Activated naive CD8-positive, alpha-beta T cell (primary cell): ENCODE measurements at regions not wholly inside any gene's neighbourhood (a gene's known extent, or its start where the extent isn't known, plus 50 kb on each side); places are given as distances from the start of the nearest gene placed in this dataset.
"Not testable (repeated sequence)": the region's sequence is repeated elsewhere in the genome, so short reads cannot be mapped to it uniquely, and the experiment has no call there.

ENCODE experiments used
- H3K27ac Mint-ChIP-seq: one replicate; pipeline ENCODE4 v1.8.0; 2021; ENCODE audit warnings: mixed read lengths
- H3K27me3 Mint-ChIP-seq: one replicate; pipeline ENCODE4 v1.8.0; 2021; ENCODE audit warnings: mixed read lengths
- H3K36me3 Mint-ChIP-seq: one replicate; pipeline ENCODE4 v1.8.0; 2021; ENCODE audit warnings: mixed read lengths
- H3K4me1 Mint-ChIP-seq: one replicate; pipeline ENCODE4 v1.8.0; 2021; ENCODE audit warnings: low read depth, mixed read lengths
- H3K4me3 Mint-ChIP-seq: one replicate; pipeline ENCODE4 v1.8.0; 2021; ENCODE audit warnings: mild to moderate bottlenecking, mixed read lengths
- H3K9me3 Mint-ChIP-seq: one replicate; pipeline ENCODE4 v1.8.0; 2021; ENCODE audit warnings: low read depth, mixed read lengths

DNA sequence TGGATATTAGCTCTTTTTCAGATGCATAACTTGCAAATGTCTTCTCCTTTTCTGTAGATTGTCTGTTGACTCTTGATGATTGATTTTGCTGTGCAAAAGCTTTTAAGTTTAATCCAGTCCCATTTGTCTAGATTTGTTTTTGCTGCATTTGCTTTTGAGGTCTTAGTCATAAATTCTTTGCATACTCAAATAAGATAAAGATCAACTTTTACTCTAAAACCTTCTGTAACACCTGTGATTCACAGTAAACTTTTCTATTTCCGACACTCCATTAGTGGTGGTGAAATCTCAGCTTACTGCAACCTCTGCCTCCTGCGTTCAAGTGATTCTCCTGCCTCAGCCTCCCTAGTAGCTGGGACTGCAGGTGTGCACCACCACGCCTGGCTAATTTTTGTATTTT is 239.0 kb upstream of the ST8SIA4 start:
- Mint-ChIP-seq H3K4me3 (no peak overlapping the region), H3K9me3 (peaks cover 5% of the 10 kb centered on the region), H3K36me3 (no peaks in the 10 kb centered on the region), H3K4me1 (no peaks in the 10 kb centered on the region), H3K27ac (no peak overlapping the region), H3K27me3 (no peaks in the 10 kb centered on the region)

DNA sequence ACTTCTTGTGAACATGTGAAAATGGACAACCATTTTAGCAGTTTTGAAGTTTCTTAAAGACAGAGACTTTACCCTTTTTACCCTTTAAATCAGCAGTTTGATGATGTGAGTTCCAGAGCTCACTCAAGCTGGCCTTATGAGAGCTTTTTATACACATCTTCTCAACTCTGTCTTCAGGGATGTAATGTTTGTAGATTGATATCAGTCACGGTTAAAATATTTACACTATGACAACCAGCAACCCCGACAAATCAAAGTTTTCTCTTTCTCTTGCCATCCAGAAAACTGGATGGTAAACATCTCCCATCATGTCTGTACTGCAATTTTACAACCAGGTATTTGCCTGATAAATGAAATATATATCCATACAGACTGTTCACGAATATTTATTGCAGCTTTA is 233.4 kb upstream of the ST8SIA4 start:
- no peaks in the 10 kb centered on the region for H3K36me3 Mint-ChIP-seq
- peaks cover 2% of the 10 kb centered on the region for H3K9me3 Mint-ChIP-seq
- no peak overlapping the region for H3K4me3 Mint-ChIP-seq
- H3K4me1 Mint-ChIP-seq = no peaks in the 10 kb centered on the region
- no peaks in the 10 kb centered on the region for H3K27me3 Mint-ChIP-seq
- H3K27ac Mint-ChIP-seq = no peak overlapping the region

DNA sequence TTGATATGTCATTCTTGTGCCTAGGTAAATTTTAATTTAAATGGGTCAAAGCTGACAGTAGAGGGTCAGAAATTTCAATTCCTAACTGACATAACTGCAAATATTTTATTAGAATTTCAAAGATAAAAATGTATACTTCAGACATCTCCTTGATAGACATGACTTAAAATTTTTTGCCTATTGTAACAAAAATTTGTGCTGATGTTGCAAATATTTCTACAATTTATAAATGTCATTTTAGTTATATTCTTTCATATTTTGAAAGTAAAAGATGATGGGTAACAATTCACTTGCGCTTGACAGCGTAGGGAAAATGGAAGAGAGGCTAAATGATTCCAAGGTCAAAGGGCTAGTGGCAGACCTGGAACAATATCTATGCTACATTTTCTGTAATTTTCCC is 220.3 kb upstream of the ST8SIA4 start:
- Mint-ChIP-seq H3K9me3 (no peaks in the 10 kb centered on the region), H3K4me1 (no peaks in the 10 kb centered on the region), H3K36me3 (no peaks in the 10 kb centered on the region), H3K27me3 (peaks cover 2% of the 10 kb centered on the region), H3K4me3 (no peak overlapping the region), H3K27ac (no peak overlapping the region)

- Mint-ChIP-seq H3K27me3 (no peaks in the 10 kb centered on the region), H3K4me1 (no peaks in the 10 kb centered on the region), H3K36me3 (no peaks in the 10 kb centered on the region), H3K27ac (no peak overlapping the region), H3K4me3 (no peak overlapping the region), H3K9me3 (no peaks in the 10 kb centered on the region)
Observed at GRCh38 chr5:101112645-101113044, 209.6 kb upstream of the ST8SIA4 start.

- H3K4me3 Mint-ChIP-seq = no peak overlapping the region
- no peak overlapping the region for H3K27ac Mint-ChIP-seq
- no peaks in the 10 kb centered on the region for H3K36me3 Mint-ChIP-seq
- no peaks in the 10 kb centered on the region for H3K27me3 Mint-ChIP-seq
- H3K4me1 Mint-ChIP-seq = no peaks in the 10 kb centered on the region
- H3K9me3 Mint-ChIP-seq = no peaks in the 10 kb centered on the region
Observed at GRCh38 chr5:101103874-101104273, 200.8 kb upstream of the ST8SIA4 start.

DNA sequence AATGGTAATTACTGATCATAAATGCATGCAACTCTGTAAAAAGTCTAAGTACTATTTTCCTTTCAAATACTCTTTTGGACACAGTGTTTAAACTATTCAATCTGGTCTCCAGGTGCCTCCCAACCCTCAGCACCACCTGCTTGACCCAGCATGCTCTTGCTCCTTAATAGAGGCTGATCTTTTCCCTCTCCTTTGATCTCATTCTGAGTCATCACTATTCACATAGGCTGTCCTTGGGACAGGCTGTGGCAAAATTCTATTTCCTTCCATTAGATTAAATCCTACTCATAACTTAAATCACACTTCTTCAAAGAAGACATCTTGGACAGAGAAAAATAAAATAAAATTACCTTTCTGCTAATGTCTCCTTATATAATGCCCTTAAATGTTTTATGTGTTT is 199.4 kb upstream of the ST8SIA4 start:
- no peaks in the 10 kb centered on the region for H3K27me3 Mint-ChIP-seq

GRCh38 chr5:101091902-101092301 is 188.8 kb upstream of the ST8SIA4 start:
- Mint-ChIP-seq H3K36me3 (no peaks in the 10 kb centered on the region), H3K27me3 (no peaks in the 10 kb centered on the region), H3K4me1 (no peaks in the 10 kb centered on the region), H3K4me3 (no peak overlapping the region), H3K9me3 (no peaks in the 10 kb centered on the region), H3K27ac (no peak overlapping the region)

More for the DNA sequence above, 199.4 kb upstream of the ST8SIA4 start:
- Mint-ChIP-seq H3K36me3 (no peaks in the 10 kb centered on the region), H3K9me3 (no peaks in the 10 kb centered on the region), H3K4me1 (no peaks in the 10 kb centered on the region), H3K4me3 (no peak overlapping the region), H3K27ac (no peak overlapping the region)

GRCh38 chr5:101084353-101084752 is 181.3 kb upstream of the ST8SIA4 start:
- Mint-ChIP-seq H3K27ac (no peak overlapping the region), H3K36me3 (no peaks in the 10 kb centered on the region), H3K27me3 (no peaks in the 10 kb centered on the region), H3K4me3 (no peak overlapping the region), H3K9me3 (no peaks in the 10 kb centered on the region), H3K4me1 (no peaks in the 10 kb centered on the region)

DNA sequence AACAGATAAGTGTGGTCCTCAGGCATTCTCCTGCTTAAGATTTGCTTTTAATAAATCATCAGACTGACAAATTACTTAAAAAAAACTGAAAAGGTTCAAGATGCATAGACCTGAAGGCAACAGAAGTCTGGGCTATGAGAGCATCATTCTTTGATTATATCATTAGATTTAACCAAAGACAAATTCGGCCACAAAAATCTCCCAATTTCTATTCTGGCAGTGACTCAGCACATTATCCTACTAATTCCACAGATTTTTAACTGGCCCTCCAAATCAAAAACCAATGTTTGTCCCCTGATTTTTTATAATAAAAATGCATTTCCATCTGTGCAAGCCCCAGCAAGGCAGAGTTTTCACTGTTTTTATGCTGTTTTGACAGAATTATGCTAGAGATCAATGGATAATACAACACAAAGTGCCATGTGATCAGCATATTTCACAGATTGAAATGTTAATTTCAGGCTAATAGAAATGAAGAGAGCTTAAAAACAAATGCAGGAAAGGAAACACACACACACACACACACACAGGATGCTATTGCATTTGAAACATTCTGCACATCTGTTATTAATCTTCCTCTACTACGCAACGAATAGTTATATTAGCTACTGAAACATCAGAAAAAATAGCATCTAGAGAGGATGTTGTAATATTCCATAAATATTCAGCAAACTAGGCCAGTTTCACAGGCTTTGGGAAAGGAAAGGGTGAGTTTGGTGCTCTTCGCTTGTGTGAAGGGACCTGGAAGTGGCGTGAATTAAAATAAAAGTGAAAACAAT is 177.6 kb upstream of the ST8SIA4 start:
- H3K9me3 Mint-ChIP-seq = no peaks in the 10 kb centered on the region
- H3K4me1 Mint-ChIP-seq = no peaks in the 10 kb centered on the region
- no peaks in the 10 kb centered on the region for H3K27me3 Mint-ChIP-seq
- H3K27ac Mint-ChIP-seq = no peak overlapping the region
- H3K36me3 Mint-ChIP-seq = no peaks in the 10 kb centered on the region
- no peak overlapping the region for H3K4me3 Mint-ChIP-seq

- Mint-ChIP-seq H3K9me3 (peaks cover 2% of the 10 kb centered on the region), H3K4me1 (no peaks in the 10 kb centered on the region), H3K27me3 (no peaks in the 10 kb centered on the region), H3K27ac (no peak overlapping the region), H3K4me3 (no peak overlapping the region), H3K36me3 (peaks cover 3% of the 10 kb centered on the region)
Observed at GRCh38 chr5:101068298-101068697, 165.2 kb upstream of the ST8SIA4 start.

DNA sequence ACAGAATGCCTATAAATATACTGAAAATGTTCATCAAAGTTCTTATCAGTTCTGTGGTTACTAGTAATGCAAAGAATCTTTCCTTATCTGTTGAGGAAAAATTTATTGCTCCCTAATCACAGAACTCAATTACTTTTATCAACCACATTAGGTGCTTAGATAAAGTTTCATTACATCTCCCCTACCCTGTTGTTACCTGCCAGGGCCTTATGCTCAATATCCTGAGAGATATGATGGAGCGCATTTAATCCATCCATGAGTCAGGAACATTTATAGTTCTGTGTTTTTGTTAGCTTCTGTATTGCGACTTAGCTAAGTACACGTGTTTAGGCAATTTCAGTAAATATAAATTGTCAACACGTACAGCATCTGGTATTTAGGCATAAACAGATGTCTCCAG is 164.3 kb upstream of the ST8SIA4 start:
- Mint-ChIP-seq H3K4me3 (no peak overlapping the region), H3K27me3 (peaks cover 2% of the 10 kb centered on the region), H3K36me3 (peaks cover 10% of the 10 kb centered on the region), H3K27ac (no peak overlapping the region), H3K4me1 (no peaks in the 10 kb centered on the region), H3K9me3 (peaks cover 9% of the 10 kb centered on the region)

DNA sequence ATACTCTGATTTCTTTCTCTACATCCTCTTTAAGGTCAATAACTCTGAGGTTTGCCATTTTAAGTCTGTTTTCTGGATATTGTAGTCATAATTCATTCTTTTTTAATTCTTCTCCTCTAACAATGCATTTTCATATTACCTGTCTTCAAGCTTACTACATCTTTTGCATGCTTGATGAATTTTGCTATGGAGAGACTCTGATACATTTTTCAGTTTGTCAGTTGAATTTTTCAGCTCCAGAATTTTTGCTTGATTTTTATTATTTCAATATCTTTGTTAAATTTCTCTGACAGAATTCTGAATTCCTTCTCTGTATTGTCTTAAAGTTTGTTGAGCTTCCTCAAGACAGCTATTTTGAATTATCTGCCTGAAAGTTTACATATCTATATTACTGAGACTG is 159.8 kb upstream of the ST8SIA4 start:
- no peak overlapping the region for H3K27ac Mint-ChIP-seq
- peaks cover 13% of the 10 kb centered on the region for H3K9me3 Mint-ChIP-seq
- no peak overlapping the region for H3K4me3 Mint-ChIP-seq

DNA sequence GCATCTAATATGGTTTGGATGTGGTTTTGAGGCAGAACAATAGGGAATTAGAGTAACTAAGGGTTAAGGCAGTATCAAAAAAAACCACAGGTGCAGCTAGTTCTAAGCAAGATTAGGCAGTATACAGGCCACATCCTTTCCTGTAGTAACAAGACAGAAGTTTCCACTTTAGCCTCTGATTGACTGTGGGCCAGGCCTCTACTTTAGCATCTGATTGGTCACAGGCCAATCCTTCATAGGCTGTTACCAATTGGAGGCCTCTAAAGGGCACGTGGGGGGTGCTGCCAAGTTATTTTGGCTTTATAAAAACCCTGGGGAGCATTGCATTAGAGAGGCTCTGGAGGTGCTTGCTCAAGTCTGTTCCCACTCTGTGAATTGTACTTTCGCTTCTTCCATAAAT is 144.1 kb upstream of the ST8SIA4 start:
- H3K27me3 Mint-ChIP-seq = peaks cover 1% of the 10 kb centered on the region
- H3K4me1 Mint-ChIP-seq = peaks cover 13% of the 10 kb centered on the region
- H3K27ac Mint-ChIP-seq = no peak overlapping the region
- no peaks in the 10 kb centered on the region for H3K36me3 Mint-ChIP-seq
- H3K4me3 Mint-ChIP-seq = no peak overlapping the region
- H3K9me3 Mint-ChIP-seq = no peaks in the 10 kb centered on the region

More for the DNA sequence above, 159.8 kb upstream of the ST8SIA4 start:
- Mint-ChIP-seq H3K27me3 (peaks cover 4% of the 10 kb centered on the region), H3K4me1 (no peaks in the 10 kb centered on the region), H3K36me3 (peaks cover 10% of the 10 kb centered on the region)

DNA sequence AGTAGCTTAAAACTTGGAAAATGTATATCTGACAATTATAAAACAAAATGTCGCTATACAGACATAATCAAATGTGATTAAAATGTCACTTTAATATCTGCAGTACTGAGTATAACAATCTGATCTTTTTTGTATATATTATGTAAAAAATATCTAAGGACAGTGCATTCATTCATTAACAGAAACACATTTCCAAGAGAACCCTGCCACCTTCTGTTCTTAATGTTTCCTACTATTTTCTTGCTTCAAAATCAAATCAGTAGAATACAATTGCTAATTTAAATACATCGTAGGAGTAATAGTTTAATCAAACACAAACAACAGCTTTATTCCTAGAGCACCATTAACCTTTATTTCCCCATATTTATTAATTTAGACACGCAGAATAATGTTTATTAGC is 142.6 kb upstream of the ST8SIA4 start:
- Mint-ChIP-seq H3K4me1 (peaks cover 13% of the 10 kb centered on the region), H3K4me3 (no peak overlapping the region), H3K27me3 (peaks cover 1% of the 10 kb centered on the region), H3K36me3 (no peaks in the 10 kb centered on the region), H3K9me3 (no peaks in the 10 kb centered on the region), H3K27ac (no peak overlapping the region)

DNA sequence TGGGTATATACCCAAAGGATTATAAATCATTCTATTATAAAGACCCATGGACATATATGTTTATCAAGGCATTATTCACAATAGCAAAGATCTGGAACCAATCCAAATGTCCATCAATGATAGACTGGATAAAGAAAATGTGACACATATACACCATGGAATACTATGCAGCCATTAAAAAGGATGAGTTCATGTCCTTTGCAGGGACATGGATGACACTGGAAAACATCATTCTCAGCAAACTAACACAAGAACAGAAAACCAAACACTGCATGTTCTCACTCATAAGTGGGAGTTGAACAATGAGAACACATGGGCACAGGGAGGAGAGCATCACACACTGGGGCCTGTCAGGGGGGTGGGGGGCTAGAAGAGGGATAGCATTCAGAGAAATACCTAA is 136.9 kb upstream of the ST8SIA4 start:
- not testable (repeated sequence) for H3K36me3 Mint-ChIP-seq, H3K27me3 Mint-ChIP-seq, H3K9me3 Mint-ChIP-seq, H3K4me3 Mint-ChIP-seq, H3K27ac Mint-ChIP-seq, H3K4me1 Mint-ChIP-seq

DNA sequence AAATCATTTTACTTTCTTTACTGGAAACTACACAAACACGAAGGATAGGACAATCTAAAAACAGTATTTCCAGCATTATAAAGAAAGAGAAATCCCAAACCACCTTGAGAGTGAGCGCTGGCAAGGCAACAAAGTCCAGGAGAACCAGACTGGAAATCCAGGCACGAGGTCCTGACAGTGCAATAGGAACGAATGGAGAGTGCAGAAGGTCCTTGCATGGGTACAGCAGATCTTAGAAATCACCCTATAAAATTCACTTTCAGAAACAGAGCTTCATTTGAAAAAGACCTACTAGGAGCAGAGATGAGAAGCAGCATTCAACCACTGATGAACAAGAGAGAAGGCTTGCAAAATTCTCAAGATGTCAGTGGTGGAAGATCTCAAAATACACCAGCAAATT is 133.7 kb upstream of the ST8SIA4 start:
- H3K9me3 Mint-ChIP-seq = peaks cover 5% of the 10 kb centered on the region
- H3K4me1 Mint-ChIP-seq = no peaks in the 10 kb centered on the region
- H3K4me3 Mint-ChIP-seq = no peak overlapping the region
- H3K27me3 Mint-ChIP-seq = peaks cover 4% of the 10 kb centered on the region
- H3K27ac Mint-ChIP-seq = no peak overlapping the region
- no peaks in the 10 kb centered on the region for H3K36me3 Mint-ChIP-seq
